Mesodermal cell (in vitro differentiated cells): ENCODE measurements at regions not wholly inside any gene's neighbourhood (a gene's known extent, or its start where the extent isn't known, plus 50 kb on each side); places are given as distances from the start of the nearest gene placed in this dataset.

ENCODE experiments used
- H3K27ac ChIP-seq: 2 replicates; pipeline ENCODE4 v1.7.0; 2013; ENCODE audit warnings: mild to moderate bottlenecking, low read depth, low read length, moderate library complexity; ENCODE audit not compliant: severe bottlenecking
- H3K36me3 ChIP-seq: 2 replicates; pipeline ENCODE4 v1.7.1; 2013; ENCODE audit warnings: mild to moderate bottlenecking, low read length, moderate library complexity; ENCODE audit not compliant: control insufficient read depth, insufficient read depth
- H3K4me1 ChIP-seq: one replicate; pipeline ENCODE4 v1.7.1; 2013; ENCODE audit warnings: mild to moderate bottlenecking, low read length; ENCODE audit not compliant: insufficient read depth, control insufficient read depth, poor library complexity, severe bottlenecking
- H3K4me3 ChIP-seq: 2 replicates; pipeline ENCODE4 v1.7.0; 2013; ENCODE audit warnings: low read length, control low read depth, mild to moderate bottlenecking; ENCODE audit not compliant: insufficient read depth, poor library complexity, severe bottlenecking; ENCODE audit errors: extremely low read depth
- H3K9me3 ChIP-seq: 2 replicates; pipeline ENCODE4 v1.7.1; 2013; ENCODE audit warnings: mild to moderate bottlenecking, low read length, moderate library complexity; ENCODE audit not compliant: control insufficient read depth
- WGBS, 2 experiments: methylation state at CpG; one replicate each; pipeline ENCODE4 v1.1.5; 2013; ENCODE audit warnings: missing lambda C conversion rate in 2 of 2; ENCODE audit not compliant: insufficient coverage in 2 of 2; 5-methylcytosine and 5-hydroxymethylcytosine counted together

GRCh38 chr3:79818015-79818414, 50.2 kb upstream of the ROBO1 start:
- Histone ChIP-seq H3K27ac (no peak overlapping the region), H3K4me3 (no peak overlapping the region), H3K4me1 (no peaks in the 10 kb centered on the region), H3K9me3 (no peaks in the 10 kb centered on the region), H3K36me3 (no peaks in the 10 kb centered on the region)
- no CpG with 5 or more reads among the region's 1 CpG for WGBS, 2 experiments
